IPS DF 19.7 (cell line): ENCODE measurements at regions not wholly inside any gene's neighbourhood (a gene's known extent, or its start where the extent isn't known, plus 50 kb on each side); places are given as distances from the start of the nearest gene placed in this dataset.

Experiments used
- DNase-seq: peaks from one replicate; pipeline ENCODE4 v3.0.0-alpha.2; 2013; ENCODE audit warnings: low read depth, low spot score

- no peak for DNase-seq
These were observed 281.7 kb downstream of the RRAGC start for GRCh38 chr1:38577937-38578270.

GRCh38 chr1:38577385-38577784 is 282.2 kb downstream of the RRAGC start:
- no peak for DNase-seq

- DNase-seq, result no peak
These were observed 283.3 kb downstream of the RRAGC start for GRCh38 chr1:38576241-38576640.

- DNase-seq, result no peak
These were observed 287.8 kb downstream of the RRAGC start for GRCh38 chr1:38571726-38572125.

GRCh38 chr1:38570657-38570975 is 289.0 kb downstream of the RRAGC start:
- no peak for DNase-seq

GRCh38 chr1:38569932-38570656 is 289.5 kb downstream of the RRAGC start:
- no peak for DNase-seq

- DNase-seq, result no peak
These were observed 291.3 kb downstream of the RRAGC start for GRCh38 chr1:38568061-38568857.

GRCh38 chr1:38567401-38567800 is 292.2 kb downstream of the RRAGC start:
- DNase-seq, result no peak

- DNase-seq, result no peak
These were observed 294.5 kb downstream of the RRAGC start for GRCh38 chr1:38565020-38565491.

GRCh38 chr1:38563942-38564735 is 295.4 kb downstream of the RRAGC start:
- no peak for DNase-seq

- DNase-seq, result no peak
These were observed 297.8 kb downstream of the RRAGC start for GRCh38 chr1:38561725-38562124.

GRCh38 chr1:38561110-38561509 is 298.5 kb downstream of the RRAGC start:
- DNase-seq, result no peak

- no peak for DNase-seq
These were observed 299.1 kb downstream of the RRAGC start for GRCh38 chr1:38560457-38560856.

GRCh38 chr1:38559446-38560165 is 300.0 kb downstream of the RRAGC start:
- DNase-seq, result no peak

- no peak for DNase-seq
These were observed 300.8 kb downstream of the RRAGC start for GRCh38 chr1:38558500-38559445.

- no peak for DNase-seq
These were observed 301.5 kb downstream of the RRAGC start for GRCh38 chr1:38558055-38558454.

GRCh38 chr1:38555594-38555993 is 304.0 kb downstream of the RRAGC start:
- DNase-seq, result no peak

- no peak for DNase-seq
These were observed 304.4 kb downstream of the RRAGC start for GRCh38 chr1:38555130-38555529.

- no peak for DNase-seq
These were observed 308.0 kb downstream of the RRAGC start for GRCh38 chr1:38551318-38552307.
